Thyroid gland (tissue), 4 donors: ENCODE measurements at regions not wholly inside any gene's neighbourhood (a gene's known extent, or its start where the extent isn't known, plus 50 kb on each side); places are given as distances from the start of the nearest gene placed in this dataset.

Experiments
- POLR2A ChIP-seq, 2 donors: fragments of 450-650 bp; IDR thresholded peaks; one replicate each; pipeline ENCODE4 v1.6.1; 2017; ENCODE audit warnings: antibody characterized with exemption in 2 of 2, mild to moderate bottlenecking in 2 of 2, moderate library complexity in 1 of 2
- TF ChIP-seq, protein P1 (sequence below), 6 experiments: fragments of 200-600 bp in 3 of 6; fragments of 450-650 bp in 3 of 6; sonication (generic) in 3 of 6; IDR thresholded peaks; one replicate each; pipeline ENCODE4 v1.5.1; 2016 to 2019; ENCODE audit warnings: antibody characterized with exemption in 6 of 6, mild to moderate bottlenecking in 2 of 6, inconsistent platforms in 1 of 6, moderate library complexity in 1 of 6

DNA sequence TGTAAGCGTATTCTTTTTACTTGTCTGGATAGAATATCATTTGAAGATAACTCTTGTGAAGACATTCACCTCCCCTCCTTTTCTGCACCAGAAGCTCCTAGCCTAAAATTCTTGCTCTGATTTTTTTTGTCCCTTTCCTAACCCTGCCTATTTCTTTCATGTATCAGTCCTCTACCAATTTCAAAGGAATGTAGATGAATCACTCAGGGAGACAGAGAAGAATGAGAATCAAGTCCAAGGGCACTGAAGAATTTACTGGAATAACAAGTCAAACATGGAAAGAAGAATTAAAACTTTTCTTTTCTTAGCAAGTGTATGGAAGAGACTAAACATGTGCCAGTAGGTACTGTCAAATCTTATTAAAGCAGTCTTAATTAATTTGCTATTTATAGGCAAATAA is 618.7 kb downstream of the DNAH5 start:
- TF ChIP-seq, protein P1, sequence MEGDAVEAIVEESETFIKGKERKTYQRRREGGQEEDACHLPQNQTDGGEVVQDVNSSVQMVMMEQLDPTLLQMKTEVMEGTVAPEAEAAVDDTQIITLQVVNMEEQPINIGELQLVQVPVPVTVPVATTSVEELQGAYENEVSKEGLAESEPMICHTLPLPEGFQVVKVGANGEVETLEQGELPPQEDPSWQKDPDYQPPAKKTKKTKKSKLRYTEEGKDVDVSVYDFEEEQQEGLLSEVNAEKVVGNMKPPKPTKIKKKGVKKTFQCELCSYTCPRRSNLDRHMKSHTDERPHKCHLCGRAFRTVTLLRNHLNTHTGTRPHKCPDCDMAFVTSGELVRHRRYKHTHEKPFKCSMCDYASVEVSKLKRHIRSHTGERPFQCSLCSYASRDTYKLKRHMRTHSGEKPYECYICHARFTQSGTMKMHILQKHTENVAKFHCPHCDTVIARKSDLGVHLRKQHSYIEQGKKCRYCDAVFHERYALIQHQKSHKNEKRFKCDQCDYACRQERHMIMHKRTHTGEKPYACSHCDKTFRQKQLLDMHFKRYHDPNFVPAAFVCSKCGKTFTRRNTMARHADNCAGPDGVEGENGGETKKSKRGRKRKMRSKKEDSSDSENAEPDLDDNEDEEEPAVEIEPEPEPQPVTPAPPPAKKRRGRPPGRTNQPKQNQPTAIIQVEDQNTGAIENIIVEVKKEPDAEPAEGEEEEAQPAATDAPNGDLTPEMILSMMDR (IDR thresholded peaks at IDR 0.05) = no peak
- no peak for TF ChIP-seq POLR2A (IDR thresholded peaks at IDR 0.05)
